ENCODE measurements at regions not wholly inside any gene's neighbourhood (a gene's known extent, or its start where the extent isn't known, plus 50 kb on each side); places are given as distances from the start of the nearest gene placed in this dataset.

DNA sequence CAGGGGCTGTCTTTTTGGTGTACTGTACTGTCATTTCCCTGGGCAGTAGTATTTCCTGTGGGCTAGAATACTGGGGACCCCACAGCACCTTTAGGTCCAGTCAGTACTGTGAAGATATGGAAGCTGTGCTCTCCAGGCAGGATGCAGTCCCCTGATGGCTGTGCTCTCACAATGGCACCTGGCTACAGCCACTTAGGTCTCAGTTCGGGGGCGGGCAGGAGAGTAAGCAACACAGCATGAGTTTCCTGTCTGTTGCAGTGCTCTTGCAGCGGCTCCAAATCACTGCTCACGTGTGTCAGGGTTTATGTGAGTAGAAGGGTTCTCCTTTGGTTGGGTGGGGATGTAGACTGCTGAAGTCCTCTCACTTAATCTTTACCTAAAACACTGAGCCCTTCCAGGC is 810.4 kb downstream of the DACH1 start:
- Histone ChIP-seq H3K9me3 (ENCODE audit: control insufficient read depth, low read length) (no peaks in the 10 kb centered on the region), H3K27me3 (ENCODE audit: control insufficient read depth, insufficient read depth, low read length) (no peaks in the 10 kb centered on the region), H3K36me3 (ENCODE audit: control insufficient read depth, insufficient read depth, low read length) (no peaks in the 10 kb centered on the region), H3K4me1 (ENCODE audit: control insufficient read depth, insufficient read depth, low read length) (no peaks in the 10 kb centered on the region), H3K4me3 (ENCODE audit: low read length) (no peak overlapping the region), H3K9ac (ENCODE audit: low read length) (no peak overlapping the region)

DNA sequence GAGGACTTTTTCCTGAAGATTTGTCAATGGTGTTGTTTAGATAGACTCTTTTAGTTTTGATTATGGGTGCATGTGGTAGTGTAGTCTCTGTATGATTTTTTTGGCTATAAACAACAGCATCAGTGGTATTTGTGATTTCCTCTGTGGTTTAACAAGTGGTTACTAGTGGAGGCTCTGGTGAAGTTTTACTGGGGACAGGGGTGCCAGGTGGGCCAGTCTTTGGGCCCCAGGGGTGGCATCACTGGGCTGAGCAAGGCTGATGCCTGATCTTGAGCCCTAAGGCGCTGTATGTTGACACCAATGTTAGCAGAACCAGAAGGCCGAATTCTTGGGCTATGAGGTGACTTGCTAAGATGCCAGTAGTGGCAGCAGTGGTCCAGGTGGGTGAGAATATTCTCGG is 811.4 kb downstream of the DACH1 start:
- H3K36me3 ChIP-seq (ENCODE audit: control insufficient read depth, insufficient read depth, low read length), result no peaks in the 10 kb centered on the region
- H3K4me1 ChIP-seq (ENCODE audit: control insufficient read depth, insufficient read depth, low read length), result no peaks in the 10 kb centered on the region
- H3K9ac ChIP-seq (ENCODE audit: low read length), result no peak overlapping the region
- no peaks in the 10 kb centered on the region for H3K9me3 ChIP-seq (ENCODE audit: control insufficient read depth, low read length)
- no peaks in the 10 kb centered on the region for H3K27me3 ChIP-seq (ENCODE audit: control insufficient read depth, insufficient read depth, low read length)
- H3K4me3 ChIP-seq (ENCODE audit: low read length), result no peak overlapping the region

DNA sequence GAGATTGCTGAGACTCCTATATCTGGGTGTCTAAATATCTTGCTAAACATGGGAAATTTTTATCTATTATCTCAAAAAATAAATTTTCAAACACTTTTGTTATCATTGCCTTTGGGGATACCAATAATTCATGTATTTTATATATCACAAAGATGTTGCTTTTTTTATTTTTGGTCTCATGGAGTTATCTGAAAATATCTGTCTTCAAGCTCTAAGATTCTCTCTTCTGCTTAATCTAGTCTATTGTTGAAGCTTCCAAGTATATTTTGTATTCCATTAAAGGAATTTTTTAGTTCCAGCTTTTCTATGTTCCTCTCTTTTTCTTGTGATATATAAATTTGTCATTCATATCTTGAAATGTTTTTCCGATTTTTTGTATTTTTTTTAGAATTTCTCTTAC is 812.0 kb downstream of the DACH1 start:
- H3K9ac ChIP-seq (ENCODE audit: low read length), result no peak overlapping the region
- H3K36me3 ChIP-seq (ENCODE audit: control insufficient read depth, insufficient read depth, low read length), result no peaks in the 10 kb centered on the region
- H3K4me3 ChIP-seq (ENCODE audit: low read length), result no peak overlapping the region
- no peaks in the 10 kb centered on the region for H3K9me3 ChIP-seq (ENCODE audit: control insufficient read depth, low read length)
- no peaks in the 10 kb centered on the region for H3K27me3 ChIP-seq (ENCODE audit: control insufficient read depth, insufficient read depth, low read length)
- H3K4me1 ChIP-seq (ENCODE audit: control insufficient read depth, insufficient read depth, low read length), result no peaks in the 10 kb centered on the region

DNA sequence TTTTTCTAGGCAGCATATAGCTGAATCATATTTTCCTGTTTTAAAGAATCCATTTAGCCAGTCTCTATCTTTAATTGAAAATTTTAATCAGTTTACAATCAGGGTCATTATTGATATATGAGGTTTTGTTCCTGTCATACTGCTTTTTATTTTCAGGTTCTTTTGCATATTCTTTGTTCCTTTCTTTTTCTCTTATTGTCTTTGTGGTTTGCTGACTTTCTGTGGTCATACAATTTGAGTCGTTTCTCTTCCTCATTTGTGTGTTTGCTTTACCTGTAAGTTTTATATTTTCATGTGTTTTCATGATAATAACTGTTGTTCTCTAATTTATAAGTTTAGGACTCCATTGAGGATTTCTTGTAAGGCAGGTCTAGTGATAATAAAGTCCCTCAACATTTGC is 812.6 kb downstream of the DACH1 start:
- H3K9me3 ChIP-seq (ENCODE audit: control insufficient read depth, low read length), result no peaks in the 10 kb centered on the region
- no peak overlapping the region for H3K4me3 ChIP-seq (ENCODE audit: low read length)
- H3K9ac ChIP-seq (ENCODE audit: low read length), result no peak overlapping the region
- no peaks in the 10 kb centered on the region for H3K4me1 ChIP-seq (ENCODE audit: control insufficient read depth, insufficient read depth, low read length)
- H3K27me3 ChIP-seq (ENCODE audit: control insufficient read depth, insufficient read depth, low read length), result no peaks in the 10 kb centered on the region
- H3K36me3 ChIP-seq (ENCODE audit: control insufficient read depth, insufficient read depth, low read length), result no peaks in the 10 kb centered on the region

DNA sequence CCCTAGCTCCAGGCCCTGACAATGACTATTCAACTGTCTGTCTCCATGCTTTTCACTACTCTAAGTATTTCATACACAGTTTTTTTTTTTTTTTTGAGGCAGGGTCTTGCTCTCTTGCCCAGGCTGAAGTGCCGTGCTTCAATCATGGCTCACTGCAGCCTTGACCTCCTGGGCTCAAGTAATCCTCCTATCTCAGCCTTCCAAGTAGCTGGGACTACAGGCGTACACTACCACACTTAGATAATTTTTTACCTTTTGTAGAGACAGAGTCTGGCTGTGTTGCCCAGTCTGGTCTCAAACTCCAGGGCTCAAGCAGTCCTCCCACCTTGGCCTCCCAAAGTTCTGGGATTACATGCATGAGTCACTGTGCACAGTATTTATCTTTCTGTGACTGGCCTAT is 815.4 kb downstream of the DACH1 start:
- Histone ChIP-seq H3K27me3 (ENCODE audit: control insufficient read depth, insufficient read depth, low read length) (no peaks in the 10 kb centered on the region), H3K9ac (ENCODE audit: low read length) (no peak overlapping the region), H3K36me3 (ENCODE audit: control insufficient read depth, insufficient read depth, low read length) (no peaks in the 10 kb centered on the region), H3K9me3 (ENCODE audit: control insufficient read depth, low read length) (no peaks in the 10 kb centered on the region), H3K4me3 (ENCODE audit: low read length) (no peak overlapping the region), H3K4me1 (ENCODE audit: control insufficient read depth, insufficient read depth, low read length) (no peaks in the 10 kb centered on the region)

DNA sequence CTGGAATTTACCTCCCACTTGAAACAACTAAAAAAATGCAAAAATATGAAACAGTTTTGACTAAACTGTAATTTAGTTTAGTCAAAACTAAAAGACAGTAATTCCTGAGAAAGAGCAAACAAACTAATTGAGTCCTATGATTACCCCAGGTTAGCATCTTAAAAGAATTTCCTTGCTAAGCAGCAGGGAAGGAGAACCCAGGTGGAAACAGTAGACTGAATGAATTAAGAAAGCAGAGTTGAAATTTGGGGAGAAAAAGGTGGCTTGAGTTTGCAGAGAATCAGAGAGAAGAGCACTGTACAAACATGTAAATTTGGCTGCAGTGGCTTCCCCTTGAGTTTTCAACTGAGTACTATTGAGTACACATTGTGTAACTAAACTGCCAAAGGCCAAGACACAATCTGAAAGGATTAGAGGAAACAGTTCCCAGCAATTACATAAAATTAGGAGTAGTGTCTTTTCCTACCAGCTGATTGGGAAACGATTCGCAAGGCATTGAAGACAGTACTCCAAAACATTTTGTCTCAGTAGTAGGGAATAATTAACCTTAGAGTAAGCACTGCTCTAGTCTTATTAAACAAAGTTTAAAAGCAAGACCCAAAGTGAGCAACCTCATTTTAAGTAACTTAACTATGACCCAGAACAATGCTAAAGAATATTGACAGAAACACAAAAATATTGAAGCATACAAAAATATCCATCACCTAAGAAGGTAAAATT is 820.5 kb downstream of the DACH1 start:
- H3K4me1 ChIP-seq (ENCODE audit: control insufficient read depth, insufficient read depth, low read length), result no peaks in the 10 kb centered on the region
- H3K9ac ChIP-seq (ENCODE audit: low read length), result no peak overlapping the region
- H3K27me3 ChIP-seq (ENCODE audit: control insufficient read depth, insufficient read depth, low read length), result no peaks in the 10 kb centered on the region
- no peaks in the 10 kb centered on the region for H3K9me3 ChIP-seq (ENCODE audit: control insufficient read depth, low read length)
- H3K4me3 ChIP-seq (ENCODE audit: low read length), result no peak overlapping the region
- no peaks in the 10 kb centered on the region for H3K36me3 ChIP-seq (ENCODE audit: control insufficient read depth, insufficient read depth, low read length)

DNA sequence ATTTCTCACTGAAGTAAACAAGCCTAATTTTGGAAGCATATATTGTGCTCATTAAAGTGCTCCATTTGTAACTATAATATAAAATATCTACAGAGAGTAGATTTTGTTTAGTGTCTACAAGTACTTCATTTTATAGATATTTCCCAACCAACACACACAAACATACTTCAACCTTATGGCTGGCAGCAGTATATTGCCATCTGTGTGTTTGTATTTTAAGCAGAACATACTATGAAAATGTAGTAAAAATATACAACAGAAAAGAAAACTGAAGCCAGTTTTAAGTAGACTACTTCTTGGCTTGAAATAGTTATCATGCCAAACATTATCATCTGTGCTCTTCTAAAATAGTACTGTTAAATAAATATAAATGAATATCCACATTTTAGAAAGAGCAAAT is 821.9 kb downstream of the DACH1 start:
- Histone ChIP-seq H3K4me3 (ENCODE audit: low read length) (no peak overlapping the region), H3K4me1 (ENCODE audit: control insufficient read depth, insufficient read depth, low read length) (no peaks in the 10 kb centered on the region), H3K9me3 (ENCODE audit: control insufficient read depth, low read length) (no peaks in the 10 kb centered on the region), H3K9ac (ENCODE audit: low read length) (no peak overlapping the region), H3K36me3 (ENCODE audit: control insufficient read depth, insufficient read depth, low read length) (no peaks in the 10 kb centered on the region), H3K27me3 (ENCODE audit: control insufficient read depth, insufficient read depth, low read length) (no peaks in the 10 kb centered on the region)

DNA sequence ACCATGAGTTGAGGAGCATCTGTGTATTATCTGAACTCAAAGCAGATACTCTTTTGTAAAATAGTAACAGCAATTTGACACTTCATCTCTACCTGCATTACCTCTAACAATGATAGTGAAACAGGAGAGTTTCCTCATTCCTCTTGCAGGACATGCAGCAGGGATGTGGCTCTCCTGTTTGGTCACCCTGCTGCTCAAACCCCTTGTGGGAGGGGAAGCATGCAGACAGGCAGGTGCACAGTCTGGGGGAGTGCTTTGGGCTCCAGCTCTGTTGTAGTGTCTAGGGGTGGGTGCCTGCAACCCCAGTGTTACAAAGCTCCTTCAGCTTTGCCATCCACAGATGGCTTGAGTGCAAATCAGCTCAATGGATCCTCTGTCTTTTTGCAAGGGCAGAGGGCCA is 827.6 kb downstream of the DACH1 start:
- H3K4me1 ChIP-seq (ENCODE audit: control insufficient read depth, insufficient read depth, low read length), result no peaks in the 10 kb centered on the region
- H3K27me3 ChIP-seq (ENCODE audit: control insufficient read depth, insufficient read depth, low read length), result no peaks in the 10 kb centered on the region
- no peak overlapping the region for H3K9ac ChIP-seq (ENCODE audit: low read length)
- H3K36me3 ChIP-seq (ENCODE audit: control insufficient read depth, insufficient read depth, low read length), result no peaks in the 10 kb centered on the region
- no peaks in the 10 kb centered on the region for H3K9me3 ChIP-seq (ENCODE audit: control insufficient read depth, low read length)
- no peak overlapping the region for H3K4me3 ChIP-seq (ENCODE audit: low read length)

DNA sequence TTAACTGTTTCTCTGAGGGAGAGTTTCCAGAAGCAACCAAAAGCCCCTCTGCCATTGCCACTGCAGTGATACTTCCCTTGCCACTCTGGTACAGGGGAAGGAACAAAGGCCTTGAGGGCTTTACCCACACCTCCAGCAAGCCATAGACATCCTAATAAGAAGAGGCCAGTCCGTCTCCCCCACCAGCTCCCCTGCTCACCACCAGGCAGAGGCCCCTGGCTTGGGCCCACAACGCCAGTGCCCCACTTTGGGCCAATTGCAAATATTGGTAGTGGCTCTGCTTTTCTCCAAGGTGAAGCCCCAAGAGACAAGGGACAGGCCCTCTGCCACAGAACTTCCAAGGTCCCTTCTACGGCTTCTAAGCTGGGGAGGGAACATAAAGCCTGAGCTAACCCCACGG is 833.0 kb downstream of the DACH1 start:
- no peaks in the 10 kb centered on the region for H3K4me1 ChIP-seq (ENCODE audit: control insufficient read depth, insufficient read depth, low read length)
- no peak overlapping the region for H3K4me3 ChIP-seq (ENCODE audit: low read length)
- H3K27me3 ChIP-seq (ENCODE audit: control insufficient read depth, insufficient read depth, low read length), result no peaks in the 10 kb centered on the region
- no peak overlapping the region for H3K9ac ChIP-seq (ENCODE audit: low read length)
- H3K36me3 ChIP-seq (ENCODE audit: control insufficient read depth, insufficient read depth, low read length), result no peaks in the 10 kb centered on the region
- H3K9me3 ChIP-seq (ENCODE audit: control insufficient read depth, low read length), result no peaks in the 10 kb centered on the region

DNA sequence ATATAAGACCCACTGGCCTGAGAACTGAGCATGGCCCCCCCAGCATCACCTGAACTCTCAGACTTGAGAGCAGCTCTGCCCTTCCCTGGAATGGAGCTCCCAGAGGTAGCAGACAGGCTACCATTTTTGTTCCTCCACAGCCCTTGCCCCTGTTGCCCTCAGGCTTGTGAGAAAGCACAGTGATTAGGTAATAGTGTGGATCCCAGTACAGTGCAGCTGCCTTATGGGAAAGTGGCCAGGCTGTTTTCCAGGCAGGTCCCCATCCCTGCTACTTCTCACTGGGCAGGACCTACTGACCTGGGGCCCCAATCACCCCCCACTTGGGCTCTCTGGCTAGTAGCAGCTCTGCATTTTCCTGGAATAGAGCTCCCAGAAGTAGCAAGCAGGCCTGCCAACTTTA is 834.0 kb downstream of the DACH1 start:
- Histone ChIP-seq H3K4me3 (ENCODE audit: low read length) (no peak overlapping the region), H3K9me3 (ENCODE audit: control insufficient read depth, low read length) (no peaks in the 10 kb centered on the region), H3K27me3 (ENCODE audit: control insufficient read depth, insufficient read depth, low read length) (no peaks in the 10 kb centered on the region), H3K36me3 (ENCODE audit: control insufficient read depth, insufficient read depth, low read length) (no peaks in the 10 kb centered on the region), H3K9ac (ENCODE audit: low read length) (no peak overlapping the region), H3K4me1 (ENCODE audit: control insufficient read depth, insufficient read depth, low read length) (no peaks in the 10 kb centered on the region)

DNA sequence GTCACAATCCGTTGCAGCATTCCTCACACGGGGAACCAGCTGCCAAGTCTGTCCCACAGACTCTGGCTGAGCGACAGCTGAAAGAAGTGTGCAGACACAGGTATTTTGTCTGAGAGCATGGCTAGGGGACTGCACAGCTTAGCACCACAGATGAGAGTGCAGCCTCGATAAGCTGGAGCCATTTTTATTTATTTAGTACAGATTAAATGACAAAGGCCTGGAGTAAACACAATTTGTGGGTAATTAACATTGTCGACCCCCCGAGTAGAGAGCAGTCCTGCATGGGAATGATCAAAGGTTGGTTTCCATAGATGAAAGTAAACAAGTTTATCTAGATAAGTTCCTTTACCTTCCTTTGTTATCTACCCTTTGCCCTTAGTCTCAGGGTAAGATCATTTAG is 836.2 kb downstream of the DACH1 start:
- Histone ChIP-seq H3K4me3 (ENCODE audit: low read length) (no peak overlapping the region), H3K36me3 (ENCODE audit: control insufficient read depth, insufficient read depth, low read length) (no peaks in the 10 kb centered on the region), H3K9ac (ENCODE audit: low read length) (no peak overlapping the region), H3K9me3 (ENCODE audit: control insufficient read depth, low read length) (no peaks in the 10 kb centered on the region), H3K4me1 (ENCODE audit: control insufficient read depth, insufficient read depth, low read length) (no peaks in the 10 kb centered on the region), H3K27me3 (ENCODE audit: control insufficient read depth, insufficient read depth, low read length) (no peaks in the 10 kb centered on the region)

DNA sequence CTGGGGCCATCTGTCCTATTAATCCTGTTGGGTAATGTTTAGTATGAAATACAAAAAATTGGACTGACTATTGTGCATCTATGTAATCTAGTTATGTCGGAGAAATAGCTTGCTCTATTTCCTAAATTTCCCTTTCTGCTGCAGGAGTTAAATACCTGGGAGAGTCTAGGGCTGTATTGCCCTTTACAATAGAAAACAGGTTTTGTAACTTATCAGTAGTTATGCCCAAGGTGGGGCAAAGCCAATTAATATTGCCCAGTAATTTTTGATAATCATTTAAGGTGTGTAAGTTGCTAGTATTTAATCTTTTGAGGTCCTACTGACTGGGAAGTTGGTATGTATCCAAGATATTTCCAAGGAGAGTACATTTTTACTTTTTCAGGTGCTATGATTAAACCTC is 838.1 kb downstream of the DACH1 start:
- Histone ChIP-seq H3K4me1 (ENCODE audit: control insufficient read depth, insufficient read depth, low read length) (no peaks in the 10 kb centered on the region), H3K4me3 (ENCODE audit: low read length) (no peak overlapping the region), H3K36me3 (ENCODE audit: control insufficient read depth, insufficient read depth, low read length) (no peaks in the 10 kb centered on the region), H3K9me3 (ENCODE audit: control insufficient read depth, low read length) (no peaks in the 10 kb centered on the region), H3K27me3 (ENCODE audit: control insufficient read depth, insufficient read depth, low read length) (no peaks in the 10 kb centered on the region), H3K9ac (ENCODE audit: low read length) (no peak overlapping the region)

DNA sequence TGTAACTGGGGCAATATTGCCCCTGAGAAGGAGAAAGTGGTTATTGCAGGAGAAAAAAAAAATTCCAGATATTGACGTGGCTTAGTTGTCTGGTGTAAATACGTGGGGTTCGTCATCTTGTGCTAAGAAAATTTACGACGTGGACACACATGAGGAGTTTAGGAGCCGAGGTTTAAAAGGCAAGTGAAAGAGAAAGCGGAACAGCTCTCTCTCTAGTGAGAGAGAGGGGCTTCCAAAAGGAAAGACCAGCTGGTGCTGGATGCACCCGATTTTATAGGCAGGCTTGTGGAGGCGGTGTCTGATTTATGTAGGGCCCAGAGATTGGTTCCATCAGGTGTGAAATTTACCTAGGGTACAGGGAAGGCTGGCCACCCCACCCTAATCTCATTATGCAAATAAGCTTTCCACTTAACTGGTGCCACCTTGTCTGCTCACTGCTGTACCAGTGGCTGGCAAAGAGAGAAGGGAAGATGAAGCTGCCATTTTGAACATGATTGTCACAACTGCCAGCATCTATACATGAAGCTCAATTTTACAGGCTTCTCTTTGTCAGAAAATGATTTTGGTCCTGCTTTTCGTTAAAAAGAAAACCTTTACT is 845.1 kb downstream of the DACH1 start:
- Histone ChIP-seq H3K4me1 (ENCODE audit: control insufficient read depth, insufficient read depth, low read length) (no peaks in the 10 kb centered on the region), H3K9ac (ENCODE audit: low read length) (no peak overlapping the region), H3K9me3 (ENCODE audit: control insufficient read depth, low read length) (no peaks in the 10 kb centered on the region), H3K27me3 (ENCODE audit: control insufficient read depth, insufficient read depth, low read length) (no peaks in the 10 kb centered on the region), H3K36me3 (ENCODE audit: control insufficient read depth, insufficient read depth, low read length) (no peaks in the 10 kb centered on the region), H3K4me3 (ENCODE audit: low read length) (no peak overlapping the region)

All from mucosa of stomach (tissue), 1 donor.